H9 (cell line): ENCODE measurements at regions not wholly inside any gene's neighbourhood (a gene's known extent, or its start where the extent isn't known, plus 50 kb on each side); places are given as distances from the start of the nearest gene placed in this dataset.

ENCODE experiments used
- DNase-seq: peaks from one replicate; pipeline ENCODE4 v3.0.0-alpha.2; 2017
- H2AFZ ChIP-seq: one replicate; pipeline ENCODE4 v1.6.1; 2013; ENCODE audit warnings: mild to moderate bottlenecking, low read length, control low read depth, moderate library complexity
- H2AK5ac ChIP-seq: 2 replicates; pipeline ENCODE4 v1.6.1; 2013; ENCODE audit warnings: low read length, control low read depth, mixed read lengths; ENCODE audit not compliant: insufficient read length
- H2BK120ac ChIP-seq: one replicate; pipeline ENCODE4 v1.6.1; 2013; ENCODE audit warnings: low read depth, mild to moderate bottlenecking, low read length, control low read depth, inconsistent platforms; ENCODE audit not compliant: poor library complexity, severe bottlenecking
- H2BK12ac ChIP-seq: 2 replicates; pipeline ENCODE4 v1.6.1; 2013; ENCODE audit warnings: low read length, control low read depth, mixed read lengths, low read depth; ENCODE audit not compliant: insufficient read length
- H2BK15ac ChIP-seq: 2 replicates; pipeline ENCODE4 v1.6.1; 2013; ENCODE audit warnings: low read depth, low read length, control low read depth
- H2BK20ac ChIP-seq: one replicate; pipeline ENCODE4 v1.6.1; 2013; ENCODE audit warnings: low read depth, mild to moderate bottlenecking, low read length, control low read depth, inconsistent platforms; ENCODE audit not compliant: poor library complexity, severe bottlenecking
- H2BK5ac ChIP-seq: 2 replicates; pipeline ENCODE4 v1.6.1; 2013; ENCODE audit warnings: low read length, control low read depth, mixed read lengths; ENCODE audit not compliant: insufficient read length
- H3K14ac ChIP-seq: 2 replicates; pipeline ENCODE4 v1.6.1; 2013; ENCODE audit warnings: low read length, control low read depth; ENCODE audit not compliant: insufficient read depth
- H3K18ac ChIP-seq: 2 replicates; pipeline ENCODE4 v1.6.1; 2013; ENCODE audit warnings: low read depth, mild to moderate bottlenecking, mixed read lengths, low read length, control low read depth; ENCODE audit not compliant: insufficient read length
- H3K23ac ChIP-seq: 2 replicates; pipeline ENCODE4 v1.6.1; 2013; ENCODE audit warnings: low read length, control low read depth, mixed read lengths, low read depth; ENCODE audit not compliant: insufficient read length
- H3K23me2 ChIP-seq: 2 replicates; pipeline ENCODE4 v1.6.1; 2013; ENCODE audit warnings: low read depth, mild to moderate bottlenecking, mixed read lengths, low read length, control low read depth; ENCODE audit not compliant: insufficient read length, poor library complexity, severe bottlenecking
- H3K27ac ChIP-seq: 2 replicates; pipeline ENCODE4 v1.5.1; 2013; ENCODE audit warnings: low read length, control low read depth, mixed read lengths, low read depth; ENCODE audit not compliant: insufficient read length
- H3K27me3 ChIP-seq: 2 replicates; pipeline ENCODE4 v1.6.1; 2013; ENCODE audit warnings: low read length, control low read depth, inconsistent platforms; ENCODE audit not compliant: insufficient read depth
- H3K4ac ChIP-seq: 2 replicates; pipeline ENCODE4 v1.6.1; 2013; ENCODE audit warnings: low read depth, mild to moderate bottlenecking, control low read depth, inconsistent platforms, low read length, moderate library complexity
- H3K4me1 ChIP-seq: 2 replicates; pipeline ENCODE4 v1.6.1; 2013; ENCODE audit warnings: low read length, control low read depth, inconsistent platforms; ENCODE audit not compliant: insufficient read depth
- H3K4me2 ChIP-seq: 2 replicates; pipeline ENCODE4 v1.6.1; 2013; ENCODE audit warnings: low read length, control low read depth, mixed read lengths; ENCODE audit not compliant: insufficient read length, insufficient read depth
- H3K56ac ChIP-seq: 2 replicates; pipeline ENCODE4 v1.6.1; 2013; ENCODE audit warnings: low read depth, mild to moderate bottlenecking, mixed read lengths, low read length, control low read depth; ENCODE audit not compliant: insufficient read length
- H3K79me1 ChIP-seq: 2 replicates; pipeline ENCODE4 v1.6.1; 2013; ENCODE audit warnings: low read depth, mild to moderate bottlenecking, moderate library complexity, low read length, control low read depth, inconsistent platforms; ENCODE audit not compliant: insufficient read depth, poor library complexity, severe bottlenecking
- H3K79me2 ChIP-seq: 2 replicates; pipeline ENCODE4 v1.6.1; 2013; ENCODE audit warnings: low read length, control low read depth, inconsistent platforms; ENCODE audit not compliant: insufficient read depth
- H3K9ac ChIP-seq: 2 replicates; pipeline ENCODE4 v1.6.1; 2013; ENCODE audit warnings: low read length, control low read depth, mixed read lengths; ENCODE audit not compliant: insufficient read length; ENCODE audit errors: extremely low read depth
- H3K9me3 ChIP-seq: one replicate; pipeline ENCODE4 v1.6.1; 2013; ENCODE audit warnings: low read depth, low read length, inconsistent platforms; ENCODE audit not compliant: control insufficient read depth
- H3T11ph ChIP-seq: one replicate; pipeline ENCODE4 v1.6.1; 2013; ENCODE audit warnings: mild to moderate bottlenecking, low read length, control low read depth, inconsistent platforms
- H4K20me1 ChIP-seq: one replicate; pipeline ENCODE4 v1.6.1; 2013; ENCODE audit not compliant: control insufficient read depth, insufficient read length, insufficient read depth
- H4K5ac ChIP-seq: 2 replicates; pipeline ENCODE4 v1.6.1; 2013; ENCODE audit warnings: low read depth, mild to moderate bottlenecking, mixed read lengths, low read length, control low read depth; ENCODE audit not compliant: insufficient read length
- H4K8ac ChIP-seq: replicated peaks from 2 replicates; pipeline ENCODE4 v1.6.1; 2013; ENCODE audit warnings: low read length, control low read depth, mixed read lengths, low read depth; ENCODE audit not compliant: insufficient read length
- H4K91ac ChIP-seq: 2 replicates; pipeline ENCODE4 v1.6.1; 2013; ENCODE audit warnings: low read depth, mild to moderate bottlenecking, moderate library complexity, mixed read lengths, low read length, control low read depth; ENCODE audit not compliant: insufficient read length
- H3K27ac Mint-ChIP-seq, 3 experiments: 2 replicates in 2 of 3; 3 replicates in 1 of 3; pipeline ENCODE4 v1.8.0; 2020 to 2021; ENCODE audit warnings: mixed read lengths in 3 of 3, mild to moderate bottlenecking in 1 of 3, moderate library complexity in 1 of 3
- H3K27me3 Mint-ChIP-seq: 2 replicates; pipeline ENCODE4 v1.8.0; 2021; ENCODE audit warnings: low read depth, mild to moderate bottlenecking, moderate library complexity, mixed read lengths
- H3K36me3 Mint-ChIP-seq, 3 experiments: 2 replicates in 2 of 3; 3 replicates in 1 of 3; pipeline ENCODE4 v1.8.0; 2020 to 2021; ENCODE audit warnings: low read depth in 3 of 3, mixed read lengths in 3 of 3; ENCODE audit not compliant: insufficient read depth in 1 of 3
- H3K4me1 Mint-ChIP-seq, 2 experiments: 2 replicates each; pipeline ENCODE4 v1.8.0; 2020; ENCODE audit warnings: mixed read lengths in 2 of 2
- H3K4me3 Mint-ChIP-seq, 2 experiments: 2 replicates in 1 of 2; 3 replicates in 1 of 2; pipeline ENCODE4 v1.8.0; 2020 to 2021; ENCODE audit warnings: mild to moderate bottlenecking in 2 of 2, mixed read lengths in 2 of 2, moderate library complexity in 1 of 2
- H3K9me3 Mint-ChIP-seq, 2 experiments: 2 replicates in 1 of 2; 3 replicates in 1 of 2; pipeline ENCODE4 v1.8.0; 2020; ENCODE audit warnings: mild to moderate bottlenecking in 2 of 2, mixed read lengths in 2 of 2, moderate library complexity in 1 of 2
- CTCF ChIP-seq: fragments of 200-600 bp; sonication (generic); conservative IDR thresholded peaks from 3 replicates; pipeline ENCODE4 v1.8.0; 2021; ENCODE audit warnings: antibody characterized with exemption, mild to moderate bottlenecking
- WGBS: extraction: QIAGEN DNeasy Blood & Tissue Kit; methylation state at CpG from one replicate; pipeline ENCODE4 v1.1.7; 2013; ENCODE audit warnings: missing lambda C conversion rate, low lambda C conversion rate, mixed read lengths; ENCODE audit not compliant: insufficient read length; ENCODE audit errors: extremely low coverage; 5-methylcytosine and 5-hydroxymethylcytosine counted together

GRCh38 chr22:47318041-47318737 lies 555.7 kb downstream of the TBC1D22A start:
- no peak overlapping the region for H3K18ac ChIP-seq
- no peak overlapping the region for H2BK15ac ChIP-seq
- H4K8ac ChIP-seq: no peak overlapping the region
- no peak overlapping the region for H4K5ac ChIP-seq
- no peaks in the 10 kb centered on the region; the same call in 1 of the 2 replicates for H3K27me3 ChIP-seq
- no peak overlapping the region for H2BK12ac ChIP-seq
- peaks cover 2 to 31% (median 5%) of the 10 kb centered on the region in 3 experiments; a peak in 6 of 7 replicates for H3K36me3 Mint-ChIP-seq
- H3K23me2 ChIP-seq: no peaks in the 10 kb centered on the region
- no peak overlapping the region for H3K27ac Mint-ChIP-seq
- no peaks in the 10 kb centered on the region for H3K4me1 ChIP-seq
- H3K27ac ChIP-seq: no peak overlapping the region
- H3K4me1 Mint-ChIP-seq: no peaks in the 10 kb centered on the region
- no peak overlapping the region for H3K56ac ChIP-seq
- H2BK120ac ChIP-seq: no peak overlapping the region
- no peak for DNase-seq
- H3K4me3 Mint-ChIP-seq: no peak overlapping the region
- H3K9me3 Mint-ChIP-seq: peaks cover 51 to 59% of the 10 kb centered on the region in 2 experiments
- peaks cover 4% of the 10 kb centered on the region for H3K27me3 Mint-ChIP-seq
- H3K14ac ChIP-seq: no peak overlapping the region
- H3K4ac ChIP-seq: no peak overlapping the region
- no peaks in the 10 kb centered on the region for H3K79me2 ChIP-seq
- TF ChIP-seq CTCF: no peak
- H3K4me2 ChIP-seq: no peak overlapping the region
- no peak overlapping the region for H2AFZ ChIP-seq
- peaks cover 64% of the 10 kb centered on the region for H3K9me3 ChIP-seq
- H3T11ph ChIP-seq: no peak overlapping the region
- no peak overlapping the region for H3K9ac ChIP-seq
- no peaks in the 10 kb centered on the region for H3K79me1 ChIP-seq
- no peak overlapping the region for H3K23ac ChIP-seq
- no CpG with 5 or more reads among the region's 9 CpGs for WGBS
- no peak overlapping the region for H2BK20ac ChIP-seq
- H2BK5ac ChIP-seq: no peak overlapping the region
- H4K91ac ChIP-seq: no peak overlapping the region
- no peaks in the 10 kb centered on the region for H4K20me1 ChIP-seq
- no peak overlapping the region for H2AK5ac ChIP-seq
